HG03135 (cell line): ENCODE measurements at regions not wholly inside any gene's neighbourhood (a gene's known extent, or its start where the extent isn't known, plus 50 kb on each side); places are given as distances from the start of the nearest gene placed in this dataset.

Experiments used
- ATAC-seq: cut with Tn5 transposase; IDR thresholded peaks from one replicate; pipeline ENCODE4 v1.9.1; 2021; ENCODE audit warnings: mild to moderate bottlenecking, moderate library complexity; ENCODE audit not compliant: unreplicated experiment

GRCh38 chr1:235011599-235012435 lies 116.8 kb downstream of the TOMM20 start:
- peak; percentile 81 for ATAC-seq

- ATAC-seq = no peak
Measured at GRCh38 chr1:235011064-235011598, 117.5 kb downstream of the TOMM20 start.

DNA sequence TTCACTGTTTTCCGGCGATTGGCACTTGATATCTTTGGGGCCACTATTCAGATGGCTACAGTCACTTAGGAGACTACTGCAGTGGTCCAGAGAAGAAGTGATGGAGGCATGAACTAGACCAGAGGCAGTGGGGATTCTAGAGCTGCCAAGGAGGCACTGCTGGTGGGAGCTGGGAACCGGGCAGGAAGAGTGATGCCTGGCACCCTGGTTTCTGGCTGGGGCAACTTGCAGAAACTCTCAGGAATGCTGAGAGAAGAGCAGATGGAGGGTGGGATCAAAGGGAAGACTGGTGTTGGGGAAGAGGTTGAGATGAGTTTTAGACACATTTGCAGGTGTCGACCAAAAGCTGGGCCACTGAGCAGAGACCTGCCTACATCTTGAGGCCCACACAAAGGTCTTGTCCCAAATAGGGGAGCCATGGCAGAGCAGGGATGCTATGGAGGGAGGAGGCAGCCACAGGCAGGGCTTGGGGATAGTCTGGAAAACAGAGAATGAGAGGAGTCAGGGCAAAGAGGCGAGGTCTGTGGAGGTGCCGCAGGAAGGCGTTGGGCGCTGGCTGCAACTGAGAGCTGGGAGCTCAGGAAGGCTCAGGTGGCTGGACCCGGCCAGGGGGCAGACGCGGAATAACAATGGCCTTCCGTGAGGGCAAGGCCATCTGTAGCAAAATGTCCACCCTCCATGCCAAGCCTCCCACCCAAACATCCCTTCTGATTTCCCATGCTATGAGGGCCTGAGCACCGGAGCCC lies 118.9 kb downstream of the TOMM20 start:
- ATAC-seq = no peak

DNA sequence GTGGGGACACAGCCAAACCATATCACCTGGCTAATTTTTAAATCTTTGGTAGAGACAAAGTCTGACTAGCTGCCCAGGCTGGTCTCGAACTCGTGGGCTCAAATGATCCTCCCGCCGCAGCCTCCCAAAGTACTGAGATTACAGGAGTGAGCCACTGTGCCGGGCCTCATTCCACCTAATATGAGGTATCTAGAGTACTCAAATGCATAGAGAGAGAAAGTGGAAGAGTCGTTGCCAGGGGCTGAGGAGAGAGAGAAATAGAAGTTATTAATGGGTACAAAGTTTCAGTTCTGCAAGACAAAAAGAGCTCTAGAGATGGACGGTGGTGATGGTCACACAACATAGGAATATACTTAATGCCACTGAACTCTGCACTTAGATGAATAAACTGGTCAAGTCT lies 119.6 kb downstream of the TOMM20 start:
- ATAC-seq = no peak

DNA sequence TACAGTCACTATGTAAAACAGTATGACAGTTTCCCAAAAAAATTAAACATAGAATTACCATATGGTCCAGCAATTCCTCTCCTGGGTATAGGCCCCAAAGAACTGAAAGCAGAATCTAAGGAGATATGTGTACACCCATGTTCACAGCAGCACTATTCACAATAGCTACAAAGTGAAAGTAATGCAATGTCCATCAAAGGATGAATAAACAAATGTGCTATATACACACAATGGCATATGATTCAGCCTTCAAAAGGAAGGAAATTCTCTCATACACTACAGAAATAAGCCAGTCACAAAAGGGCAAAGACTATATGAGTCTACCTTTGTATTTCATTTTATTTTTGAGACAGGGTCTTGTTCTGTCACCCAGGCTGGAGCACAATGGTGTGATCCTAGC lies 120.4 kb downstream of the TOMM20 start:
- no peak for ATAC-seq

DNA sequence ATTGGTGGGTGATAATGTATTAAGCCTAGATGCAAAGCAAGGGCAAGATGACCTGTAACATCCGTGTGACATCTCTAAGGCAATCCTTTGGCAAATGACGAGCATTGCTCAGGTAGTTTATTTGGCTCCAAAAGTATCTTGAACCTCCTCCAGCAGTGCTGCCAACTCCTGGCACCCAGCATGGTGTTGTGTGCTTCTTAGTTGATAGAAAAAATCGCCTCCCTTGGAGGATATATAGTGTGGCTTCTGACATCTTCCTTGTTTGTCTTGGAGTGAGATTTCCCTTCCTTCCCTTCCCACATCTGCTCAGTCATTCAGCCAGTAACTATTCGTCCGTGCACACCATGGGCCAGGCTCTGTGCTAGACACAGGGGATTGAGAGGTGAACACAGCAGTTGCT lies 121.8 kb downstream of the TOMM20 start:
- no peak for ATAC-seq

DNA sequence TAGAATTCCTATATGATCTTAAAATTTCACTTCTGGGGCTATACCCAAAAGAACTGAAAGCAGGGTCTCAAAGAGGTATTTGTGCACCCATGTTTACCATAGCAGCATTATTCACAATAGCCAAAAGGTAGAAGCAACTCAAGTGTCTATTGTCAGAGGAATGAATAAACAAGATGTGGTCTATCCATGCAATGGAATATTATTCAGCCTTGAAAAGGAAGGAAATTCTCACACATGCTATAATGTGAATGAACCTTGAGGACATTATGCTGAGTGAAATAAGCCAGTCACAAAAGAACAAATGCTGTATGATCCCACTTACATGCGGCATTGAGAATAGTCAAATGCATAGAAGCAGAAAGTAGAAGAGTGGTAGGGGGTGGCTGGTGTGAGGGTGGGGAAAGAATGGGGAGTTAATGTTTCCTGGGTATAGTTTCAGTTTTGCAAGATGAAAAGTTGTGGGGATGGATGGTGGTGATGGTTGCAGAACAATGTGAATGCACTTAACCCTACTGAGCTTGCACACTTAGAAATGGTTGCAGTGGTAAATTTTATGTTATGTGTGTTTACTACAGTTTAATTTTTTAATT lies 122.4 kb downstream of the TOMM20 start:
- no peak for ATAC-seq

DNA sequence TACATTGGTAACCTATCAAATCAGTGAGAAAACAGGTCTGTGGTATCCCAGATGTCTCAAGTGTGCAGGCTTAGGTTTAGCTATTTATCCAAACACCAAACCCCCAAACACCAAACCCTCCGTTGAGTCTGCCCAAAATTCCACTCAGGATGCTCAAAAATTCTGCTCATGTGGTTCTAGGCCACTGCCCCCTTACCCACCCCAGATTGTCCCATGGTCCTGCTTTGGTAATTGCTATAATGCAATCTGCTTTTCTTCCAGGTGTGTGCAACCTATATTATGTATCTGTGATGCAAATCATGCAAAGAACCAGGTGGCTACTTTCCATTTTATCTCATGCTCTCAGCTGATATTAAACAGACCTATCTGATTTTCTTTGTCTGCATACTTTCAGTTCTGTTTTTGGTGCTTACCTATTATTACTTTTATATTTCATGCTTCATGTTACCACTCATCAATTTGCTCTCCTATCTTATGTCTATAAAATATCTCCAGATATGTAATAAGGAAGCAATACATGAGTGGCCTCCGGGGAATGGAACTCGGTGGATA lies 123.7 kb downstream of the TOMM20 start:
- no peak for ATAC-seq

GRCh38 chr1:235004276-235004675 lies 124.4 kb downstream of the TOMM20 start:
- ATAC-seq = no peak

DNA sequence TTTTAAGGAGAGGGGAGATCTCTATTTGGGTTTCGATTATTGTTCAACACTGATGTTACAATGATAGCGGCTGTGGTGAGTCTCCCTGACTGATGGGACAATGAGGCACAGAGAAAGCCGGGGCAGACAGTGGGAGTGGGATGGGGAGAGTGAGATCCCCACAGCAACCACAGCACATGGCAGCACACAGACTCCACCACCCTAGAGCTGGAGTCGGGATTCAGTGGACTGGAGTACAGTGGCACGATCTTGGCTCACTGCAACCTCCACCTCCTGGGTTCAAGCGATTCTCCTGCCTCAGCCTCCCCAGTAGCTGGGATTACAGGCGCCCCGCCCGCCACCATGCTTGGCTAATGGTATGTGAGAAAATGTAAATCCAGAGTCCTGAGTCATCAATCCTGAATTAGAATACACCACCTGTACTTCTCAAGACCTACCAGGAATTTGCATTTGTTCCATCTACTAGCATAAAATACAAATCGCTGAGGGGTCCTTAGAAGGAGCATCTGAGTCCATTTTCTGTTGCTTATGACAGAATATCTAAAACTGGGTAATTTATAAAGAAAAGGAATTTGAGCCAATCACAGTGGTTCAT lies 125.8 kb downstream of the TOMM20 start:
- ATAC-seq = no peak

DNA sequence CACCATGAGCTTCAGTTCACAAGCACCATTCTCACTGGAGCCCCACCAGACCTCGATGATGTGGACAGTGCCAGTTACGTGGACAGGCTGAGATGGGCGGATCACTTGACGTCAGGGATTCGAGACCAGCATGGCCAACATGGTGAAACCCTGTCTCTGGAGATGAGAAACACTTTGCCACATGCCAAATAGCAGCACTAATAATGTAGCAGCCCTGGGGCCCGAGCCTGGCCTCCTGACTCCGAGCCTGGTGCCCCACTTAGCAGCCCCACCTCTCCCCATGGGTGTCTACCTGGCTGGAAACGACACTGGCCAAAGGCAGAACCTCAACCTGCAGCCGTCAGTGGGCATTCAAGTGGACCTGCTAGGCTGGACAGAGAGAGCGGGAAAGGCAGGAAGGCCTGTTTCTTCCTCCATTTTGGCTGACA lies 129.1 kb downstream of the TOMM20 start:
- no peak for ATAC-seq

GRCh38 chr1:234997896-234998741 lies 130.5 kb downstream of the TOMM20 start:
- ATAC-seq = no peak

DNA sequence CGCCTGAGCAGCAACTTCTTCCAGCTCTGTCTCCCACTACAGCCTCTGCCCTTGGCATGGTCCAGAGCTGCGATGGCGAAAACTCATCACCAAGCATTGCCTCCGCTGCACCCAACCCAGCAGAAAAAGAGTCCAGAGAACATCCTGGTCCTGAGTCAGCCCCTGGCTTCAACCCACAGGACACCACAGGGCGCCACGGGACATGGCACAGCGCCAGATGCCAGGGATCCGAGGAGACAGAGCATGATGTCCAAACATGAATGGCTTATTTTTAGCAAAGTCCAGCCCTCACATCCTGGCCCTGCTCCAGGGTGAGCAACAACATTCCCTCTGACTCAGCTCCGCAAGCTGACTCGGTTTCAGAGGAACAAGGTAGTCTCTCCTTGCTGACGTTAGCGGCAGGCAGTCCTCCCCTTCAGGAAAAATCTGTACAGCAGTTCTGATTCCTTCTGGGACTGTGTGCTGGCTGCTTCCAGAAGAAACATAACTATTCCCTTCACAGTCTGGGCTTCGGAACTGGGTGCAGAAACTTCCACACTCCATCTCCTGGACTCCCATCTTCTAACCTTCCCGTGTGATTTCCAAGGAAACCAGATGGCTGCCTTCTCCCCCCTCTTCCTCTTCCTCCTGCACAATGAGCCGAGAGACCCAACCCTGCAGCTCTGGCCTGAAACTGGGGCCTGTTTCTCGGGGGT lies 131.3 kb downstream of the TOMM20 start:
- ATAC-seq = no peak

DNA sequence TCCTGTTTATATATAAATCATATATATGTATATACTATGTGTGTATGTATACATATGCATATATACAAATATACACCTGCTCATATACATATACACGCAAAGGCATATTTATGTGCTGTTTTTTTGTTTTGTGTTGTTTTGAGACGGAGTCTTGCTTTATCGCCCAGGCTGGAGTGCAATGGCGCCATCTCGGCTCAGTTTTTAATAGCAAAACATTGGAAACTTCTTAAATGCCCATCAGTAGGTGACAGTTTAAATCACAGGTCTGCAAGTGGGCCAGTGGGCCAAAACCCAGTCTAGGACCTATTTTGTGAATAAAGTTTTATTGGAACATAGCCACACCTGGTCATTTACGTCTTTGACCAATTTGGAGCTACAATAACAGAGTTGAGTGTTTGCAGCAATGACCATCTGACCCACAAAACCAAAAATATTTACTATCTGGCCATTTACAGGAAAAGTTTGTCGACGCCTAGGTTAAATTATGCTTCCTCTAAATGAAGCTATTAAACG lies 132.3 kb downstream of the TOMM20 start:
- no peak for ATAC-seq

GRCh38 chr1:234994436-234995295 lies 134.0 kb downstream of the TOMM20 start:
- no peak for ATAC-seq

DNA sequence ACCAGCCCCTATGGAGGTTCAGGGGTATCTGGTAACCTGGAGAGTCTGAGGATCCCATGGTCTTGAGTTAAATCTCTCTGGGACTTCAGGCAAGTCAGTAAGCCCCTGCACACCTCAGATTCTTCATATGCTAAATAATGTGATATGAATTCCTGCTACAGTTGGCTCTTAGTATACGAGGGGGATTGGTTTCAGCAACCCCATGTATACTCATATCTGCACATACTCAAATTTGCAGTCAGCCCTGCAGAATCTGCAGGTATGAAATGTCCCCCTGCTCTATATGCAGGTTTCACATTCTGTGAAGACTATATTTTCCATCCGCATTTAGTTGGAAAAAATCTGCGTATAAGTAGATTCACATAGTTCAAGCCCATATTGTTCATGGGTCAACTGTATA lies 136.6 kb downstream of the TOMM20 start:
- ATAC-seq = no peak

GRCh38 chr1:234990874-234991801 lies 137.5 kb downstream of the TOMM20 start:
- ATAC-seq = no peak
